Suppressor macrophage treated with lipopolysaccharide for 1 hour (primary cell): ENCODE measurements at regions not wholly inside any gene's neighbourhood (a gene's known extent, or its start where the extent isn't known, plus 50 kb on each side); places are given as distances from the start of the nearest gene placed in this dataset.

Source experiments
- DNase-seq, 3 donors: peaks; one replicate each; pipeline ENCODE4 v3.0.0-alpha.2; 2020 to 2022

GRCh38 chr13:62960723-62961122 lies 1545.1 kb upstream of the PCDH20 start:
- DNase-seq = no peak

GRCh38 chr13:62933809-62934208 lies 1518.2 kb upstream of the PCDH20 start:
- DNase-seq = no peak

GRCh38 chr13:62932256-62932883 lies 1516.7 kb upstream of the PCDH20 start:
- DNase-seq = no peak

GRCh38 chr13:62931853-62932252 lies 1516.2 kb upstream of the PCDH20 start:
- no peak for DNase-seq

- DNase-seq = no peak
These were observed 1508.7 kb upstream of the PCDH20 start for GRCh38 chr13:62924395-62924794.

- DNase-seq = no peak
These were observed 1504.5 kb upstream of the PCDH20 start for GRCh38 chr13:62920159-62920558.

- DNase-seq = no peak
These were observed 1503.8 kb upstream of the PCDH20 start for GRCh38 chr13:62919491-62919890.

- no peak for DNase-seq
These were observed 1495.0 kb upstream of the PCDH20 start for GRCh38 chr13:62910541-62911060.

- DNase-seq = no peak
These were observed 1492.7 kb upstream of the PCDH20 start for GRCh38 chr13:62908321-62908720.

GRCh38 chr13:62906896-62907295 lies 1491.2 kb upstream of the PCDH20 start:
- no peak for DNase-seq

- no peak for DNase-seq
These were observed 1490.8 kb upstream of the PCDH20 start for GRCh38 chr13:62906469-62906868.

- DNase-seq = no peak
These were observed 1471.4 kb upstream of the PCDH20 start for GRCh38 chr13:62887046-62887445.

- no peak for DNase-seq
These were observed 1463.4 kb upstream of the PCDH20 start for GRCh38 chr13:62879071-62879470.

- no peak for DNase-seq
These were observed 1459.5 kb upstream of the PCDH20 start for GRCh38 chr13:62875118-62875640.

GRCh38 chr13:62850331-62850730 lies 1434.7 kb upstream of the PCDH20 start:
- DNase-seq = no peak

GRCh38 chr13:62847520-62847919 lies 1431.9 kb upstream of the PCDH20 start:
- DNase-seq = no peak

- DNase-seq = no peak
These were observed 1430.7 kb upstream of the PCDH20 start for GRCh38 chr13:62846302-62846701.

GRCh38 chr13:62839338-62839737 lies 1423.7 kb upstream of the PCDH20 start:
- DNase-seq = no peak

GRCh38 chr13:62838929-62839328 lies 1423.3 kb upstream of the PCDH20 start:
- DNase-seq = no peak

GRCh38 chr13:62837895-62838294 lies 1422.2 kb upstream of the PCDH20 start:
- DNase-seq = no peak

GRCh38 chr13:62829486-62829885 lies 1413.8 kb upstream of the PCDH20 start:
- DNase-seq = no peak

GRCh38 chr13:62799931-62800436 lies 1384.3 kb upstream of the PCDH20 start:
- DNase-seq = no peak

GRCh38 chr13:62799038-62799535 lies 1383.4 kb upstream of the PCDH20 start:
- no peak for DNase-seq

- no peak for DNase-seq
These were observed 1378.2 kb upstream of the PCDH20 start for GRCh38 chr13:62793850-62794249.

GRCh38 chr13:62781866-62782265 lies 1366.2 kb upstream of the PCDH20 start:
- no peak for DNase-seq
